SK-N-MC (cell line): ENCODE measurements at regions not wholly inside any gene's neighbourhood (a gene's known extent, or its start where the extent isn't known, plus 50 kb on each side); places are given as distances from the start of the nearest gene placed in this dataset.

Experiments
- EZH2 ChIP-seq: fragments of 200-600 bp; sonication (generic); IDR thresholded peaks from one replicate; pipeline ENCODE4 v1.6.1; 2017; ENCODE audit warnings: antibody characterized with exemption
- POLR2AphosphoS5 ChIP-seq: IDR thresholded peaks from 2 replicates; pipeline ENCODE4 v1.6.1; 2012; ENCODE audit warnings: mild to moderate bottlenecking, low read depth, low read length, borderline replicate concordance

DNA sequence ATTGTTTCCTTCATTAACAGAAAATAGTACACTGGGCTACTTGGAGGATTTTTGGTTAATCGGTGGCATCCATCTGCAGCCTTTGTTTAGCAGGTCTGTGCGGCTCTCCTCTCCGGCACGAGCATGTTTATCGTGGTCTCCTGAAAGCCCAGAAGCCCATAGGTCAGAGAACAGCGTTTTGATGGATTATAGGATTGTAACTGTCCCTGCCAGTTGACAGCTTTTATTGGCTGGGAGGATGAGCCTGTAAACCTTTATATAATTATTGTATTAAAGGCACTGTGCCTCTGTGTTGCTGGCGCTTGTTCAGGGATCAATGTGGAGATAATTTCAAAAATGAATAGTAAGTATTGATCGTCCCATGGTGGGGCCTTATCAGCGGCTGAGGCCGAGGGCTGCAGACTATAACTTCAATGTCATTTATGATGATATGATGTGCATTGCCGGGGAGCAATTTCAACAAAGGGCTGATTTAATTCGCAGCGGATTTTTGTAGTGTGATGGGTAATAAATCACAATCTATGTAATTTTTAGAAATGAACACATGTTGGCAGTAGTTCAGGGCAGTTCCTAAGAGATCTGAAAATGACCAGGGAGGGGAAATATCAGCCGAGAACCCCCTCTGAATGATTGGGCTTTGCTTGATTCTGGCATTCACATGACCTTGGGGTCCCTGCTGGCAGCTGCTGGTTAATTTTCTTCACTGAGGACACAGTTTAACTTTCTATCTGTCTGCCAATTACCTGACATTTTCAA is 736.1 kb downstream of the GALR1 start:
- TF ChIP-seq POLR2AphosphoS5 (no peak), EZH2 (no peak)
